Fibroblast of lung (primary cell): ENCODE measurements at regions not wholly inside any gene's neighbourhood (a gene's known extent, or its start where the extent isn't known, plus 50 kb on each side); places are given as distances from the start of the nearest gene placed in this dataset.
A peak's percentile ranks its signal among the peaks of the same experiment; 100 is the strongest.

Source experiments
- DNase-seq, 2 donors: peaks; one replicate each; pipeline versions ENCODE4 v3.0.0 to v3.0.0-alpha.2; 2010; ENCODE audit warnings: low read depth in 2 of 2
- H2AFZ ChIP-seq: 2 replicates; pipeline ENCODE4 v1.5.1; 2012; ENCODE audit warnings: low read length, control low read depth, inconsistent platforms
- H3K27ac ChIP-seq: 2 replicates; pipeline ENCODE4 v1.5.1; 2011; ENCODE audit warnings: low read length, control low read depth; ENCODE audit not compliant: insufficient read depth
- H3K27me3 ChIP-seq: 2 replicates; pipeline ENCODE4 v1.5.1; 2011; ENCODE audit warnings: mild to moderate bottlenecking, low read length; ENCODE audit not compliant: control insufficient read depth, insufficient read depth
- H3K36me3 ChIP-seq: 2 replicates; pipeline ENCODE4 v1.5.1; 2011; ENCODE audit warnings: low read length; ENCODE audit not compliant: control insufficient read depth, insufficient read depth
- H3K4me1 ChIP-seq: 2 replicates; pipeline ENCODE4 v1.5.1; 2011; ENCODE audit warnings: low read length; ENCODE audit not compliant: control insufficient read depth, insufficient read depth; ENCODE audit errors: extremely low read depth
- H3K4me2 ChIP-seq: 2 replicates; pipeline ENCODE4 v1.5.1; 2011; ENCODE audit warnings: low read length, control low read depth; ENCODE audit not compliant: insufficient read depth; ENCODE audit errors: extremely low read depth
- H3K4me3 ChIP-seq, 4 experiments: fragments of 200-600 bp in 1 of 4; sonication (generic) in 1 of 4; replicated peaks in 1 of 4; 2 replicates each; pipeline ENCODE4 v1.5.1; 2011 to 2016; ENCODE audit warnings: low read length in 4 of 4, low read depth in 3 of 4, mild to moderate bottlenecking in 3 of 4, control low read depth in 2 of 4, inconsistent platforms in 1 of 4, mixed read lengths in 1 of 4; ENCODE audit not compliant: insufficient read depth in 1 of 4; ENCODE audit errors: control extremely low read depth in 1 of 4
- H3K79me2 ChIP-seq: 2 replicates; pipeline ENCODE4 v1.5.1; 2012; ENCODE audit warnings: mild to moderate bottlenecking, low read length, inconsistent platforms; ENCODE audit not compliant: control insufficient read depth, insufficient read depth
- H3K9ac ChIP-seq: 2 replicates; pipeline ENCODE4 v1.5.1; 2011; ENCODE audit warnings: mild to moderate bottlenecking, low read length, control low read depth; ENCODE audit not compliant: insufficient read depth
- H3K9me3 ChIP-seq: 2 replicates; pipeline ENCODE4 v1.5.1; 2012; ENCODE audit warnings: low read depth, low read length; ENCODE audit not compliant: control insufficient read depth, insufficient read depth
- H4K20me1 ChIP-seq: 2 replicates; pipeline ENCODE4 v1.5.1; 2011; ENCODE audit warnings: low read length; ENCODE audit not compliant: control insufficient read depth, insufficient read depth; ENCODE audit errors: extremely low read depth
- EZH2 ChIP-seq: IDR thresholded peaks from 2 replicates; pipeline ENCODE4 v1.5.1; 2012; ENCODE audit warnings: low read length, control low read depth, mild to moderate bottlenecking; ENCODE audit errors: missing control alignments
- TF ChIP-seq, protein P1 (sequence below), 2 donors: IDR thresholded peaks in 1 of 2; conservative IDR thresholded peaks in 1 of 2; 1 replicate in 1 of 2; 2 replicates in 1 of 2; pipeline ENCODE4 v1.5.1; 2011 to 2012; ENCODE audit warnings: low read length in 2 of 2, control low read depth in 1 of 2, inconsistent platforms in 1 of 2, low read depth in 1 of 2, mild to moderate bottlenecking in 1 of 2

DNA sequence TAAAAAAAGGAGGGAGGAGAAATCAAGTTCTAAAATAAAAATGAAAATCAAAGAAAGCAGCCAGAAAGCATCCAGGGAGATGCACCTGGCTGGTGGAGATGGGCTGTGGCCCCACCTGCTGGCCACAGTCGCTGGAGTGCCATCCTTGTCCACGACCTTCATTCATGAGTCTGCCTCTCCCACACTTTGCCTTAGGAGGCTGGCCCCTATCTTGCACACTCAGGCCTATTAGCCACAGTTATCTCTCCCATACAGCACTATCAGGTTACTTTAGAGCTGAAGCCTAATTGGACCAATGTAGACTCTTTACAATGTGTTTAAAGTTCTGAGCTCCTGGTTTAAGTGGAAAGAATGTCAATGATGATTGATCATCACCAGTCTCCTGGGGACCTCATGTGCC is 392.0 kb upstream of the RORA start:
- H3K9me3 ChIP-seq: no peaks in the 10 kb centered on the region
- no peak overlapping the region for H3K4me2 ChIP-seq
- H3K27ac ChIP-seq: no peak overlapping the region
- no peaks in the 10 kb centered on the region for H4K20me1 ChIP-seq
- no peaks in the 10 kb centered on the region for H3K36me3 ChIP-seq
- H3K9ac ChIP-seq: no peak overlapping the region
- DNase-seq: no peak
- H3K27me3 ChIP-seq: no peaks in the 10 kb centered on the region
- no peak overlapping the region for H3K4me3 ChIP-seq
- TF ChIP-seq, protein P1, sequence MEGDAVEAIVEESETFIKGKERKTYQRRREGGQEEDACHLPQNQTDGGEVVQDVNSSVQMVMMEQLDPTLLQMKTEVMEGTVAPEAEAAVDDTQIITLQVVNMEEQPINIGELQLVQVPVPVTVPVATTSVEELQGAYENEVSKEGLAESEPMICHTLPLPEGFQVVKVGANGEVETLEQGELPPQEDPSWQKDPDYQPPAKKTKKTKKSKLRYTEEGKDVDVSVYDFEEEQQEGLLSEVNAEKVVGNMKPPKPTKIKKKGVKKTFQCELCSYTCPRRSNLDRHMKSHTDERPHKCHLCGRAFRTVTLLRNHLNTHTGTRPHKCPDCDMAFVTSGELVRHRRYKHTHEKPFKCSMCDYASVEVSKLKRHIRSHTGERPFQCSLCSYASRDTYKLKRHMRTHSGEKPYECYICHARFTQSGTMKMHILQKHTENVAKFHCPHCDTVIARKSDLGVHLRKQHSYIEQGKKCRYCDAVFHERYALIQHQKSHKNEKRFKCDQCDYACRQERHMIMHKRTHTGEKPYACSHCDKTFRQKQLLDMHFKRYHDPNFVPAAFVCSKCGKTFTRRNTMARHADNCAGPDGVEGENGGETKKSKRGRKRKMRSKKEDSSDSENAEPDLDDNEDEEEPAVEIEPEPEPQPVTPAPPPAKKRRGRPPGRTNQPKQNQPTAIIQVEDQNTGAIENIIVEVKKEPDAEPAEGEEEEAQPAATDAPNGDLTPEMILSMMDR (conservative IDR thresholded peaks at IDR 0.05 in 1 of 2, IDR thresholded peaks at IDR 0.05 in 1 of 2; ENCODE audit: low read depth in 1 of 2, low read length in 2 of 2): peak in 1 of 2 donors; percentile 11
- TF ChIP-seq EZH2: no peak
- no peak overlapping the region for H2AFZ ChIP-seq
- no peaks in the 10 kb centered on the region for H3K79me2 ChIP-seq
- no peaks in the 10 kb centered on the region for H3K4me1 ChIP-seq

DNA sequence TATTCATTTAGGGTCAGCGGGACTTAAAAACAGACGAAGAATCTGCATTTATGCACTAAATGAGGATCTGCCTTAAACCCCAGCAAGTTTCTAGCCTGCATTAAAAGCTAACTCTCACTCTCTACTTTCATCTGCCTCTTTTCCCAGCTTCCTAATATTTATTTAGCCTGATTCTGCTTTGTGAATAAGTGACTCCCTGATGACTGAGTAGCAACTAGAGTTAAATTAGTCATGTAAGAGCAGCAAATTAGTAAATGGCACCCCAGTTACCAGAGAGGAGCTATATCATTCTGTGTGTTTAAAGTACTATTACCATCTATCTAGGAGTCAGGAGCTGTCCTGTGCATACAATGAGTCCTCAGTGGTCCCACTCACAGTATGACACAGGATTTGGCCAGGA is 391.0 kb upstream of the RORA start:
- H3K36me3 ChIP-seq: no peaks in the 10 kb centered on the region
- H3K4me2 ChIP-seq: no peak overlapping the region
- H3K4me3 ChIP-seq: no peak overlapping the region
- H4K20me1 ChIP-seq: no peaks in the 10 kb centered on the region
- H3K27me3 ChIP-seq: no peaks in the 10 kb centered on the region
- H2AFZ ChIP-seq: no peak overlapping the region
- H3K79me2 ChIP-seq: no peaks in the 10 kb centered on the region
- no peak overlapping the region for H3K9ac ChIP-seq
- no peak for DNase-seq
- no peaks in the 10 kb centered on the region for H3K4me1 ChIP-seq
- TF ChIP-seq, protein P1 (conservative IDR thresholded peaks at IDR 0.05 in 1 of 2, IDR thresholded peaks at IDR 0.05 in 1 of 2; ENCODE audit: low read depth in 1 of 2, low read length in 2 of 2): no peak
- no peak for TF ChIP-seq EZH2
- H3K27ac ChIP-seq: no peak overlapping the region
- H3K9me3 ChIP-seq: no peaks in the 10 kb centered on the region

DNA sequence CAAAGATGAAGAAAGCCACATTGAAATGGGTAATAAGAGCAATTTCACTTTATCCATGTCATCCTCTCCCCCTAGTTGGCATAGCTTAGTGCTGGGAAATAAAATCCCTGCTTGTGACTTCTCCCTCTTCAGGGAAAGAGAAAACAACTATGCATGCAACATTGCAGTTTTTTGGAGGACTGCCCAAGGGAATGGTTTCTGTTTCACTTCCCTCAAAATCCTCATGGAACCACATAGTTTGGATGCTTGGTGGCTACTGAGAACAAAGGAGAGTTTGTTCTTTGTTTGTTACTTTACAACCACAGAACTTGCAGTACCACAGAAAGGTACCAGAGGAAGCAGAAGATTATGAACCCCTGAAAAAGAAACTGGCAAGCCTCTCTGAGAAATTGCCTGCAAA is 384.6 kb upstream of the RORA start:
- no peaks in the 10 kb centered on the region for H3K4me1 ChIP-seq
- H3K27ac ChIP-seq: no peak overlapping the region
- no peaks in the 10 kb centered on the region for H3K27me3 ChIP-seq
- no peaks in the 10 kb centered on the region for H3K79me2 ChIP-seq
- H3K36me3 ChIP-seq: no peaks in the 10 kb centered on the region
- no peak overlapping the region for H3K4me2 ChIP-seq
- no peak overlapping the region for H2AFZ ChIP-seq
- peak; percentile 0 to 38 for DNase-seq
- no peak overlapping the region for H3K4me3 ChIP-seq
- no peak overlapping the region for H3K9ac ChIP-seq
- H3K9me3 ChIP-seq: no peaks in the 10 kb centered on the region
- H4K20me1 ChIP-seq: no peaks in the 10 kb centered on the region
- TF ChIP-seq EZH2: no peak
- TF ChIP-seq, protein P1 (conservative IDR thresholded peaks at IDR 0.05 in 1 of 2, IDR thresholded peaks at IDR 0.05 in 1 of 2; ENCODE audit: low read depth in 1 of 2, low read length in 2 of 2): no peak
